ENCODE measurements at regions not wholly inside any gene's neighbourhood (a gene's known extent, or its start where the extent isn't known, plus 50 kb on each side); places are given as distances from the start of the nearest gene placed in this dataset.
A peak's percentile ranks its signal among the peaks of the same experiment; 100 is the strongest.

- no peak for DNase-seq
Observed at GRCh38 chr3:178233371-178234071, 302.7 kb upstream of the KCNMB2 start.

GRCh38 chr3:178236555-178237277, 299.5 kb upstream of the KCNMB2 start:
- no peak for DNase-seq

DNA sequence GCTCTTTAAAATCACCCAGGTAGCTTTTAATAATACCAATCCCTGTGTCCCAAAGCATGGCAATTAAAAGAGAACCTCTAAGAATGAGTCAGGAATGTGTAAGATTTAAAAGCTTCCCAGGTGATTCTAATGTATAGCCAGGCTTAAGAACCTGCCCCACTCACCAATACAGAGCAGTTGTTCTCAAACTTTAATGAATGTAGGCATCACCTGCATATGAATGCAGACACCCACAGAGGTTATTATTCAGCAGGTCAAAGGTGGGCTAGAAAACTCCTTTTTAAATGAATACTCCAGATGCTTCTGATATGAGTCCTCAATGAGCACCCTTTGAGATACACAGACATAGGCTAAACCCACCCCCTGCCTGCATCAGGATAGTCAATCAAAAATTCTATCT, 298.1 kb upstream of the KCNMB2 start:
- DNase-seq, result no peak

DNA sequence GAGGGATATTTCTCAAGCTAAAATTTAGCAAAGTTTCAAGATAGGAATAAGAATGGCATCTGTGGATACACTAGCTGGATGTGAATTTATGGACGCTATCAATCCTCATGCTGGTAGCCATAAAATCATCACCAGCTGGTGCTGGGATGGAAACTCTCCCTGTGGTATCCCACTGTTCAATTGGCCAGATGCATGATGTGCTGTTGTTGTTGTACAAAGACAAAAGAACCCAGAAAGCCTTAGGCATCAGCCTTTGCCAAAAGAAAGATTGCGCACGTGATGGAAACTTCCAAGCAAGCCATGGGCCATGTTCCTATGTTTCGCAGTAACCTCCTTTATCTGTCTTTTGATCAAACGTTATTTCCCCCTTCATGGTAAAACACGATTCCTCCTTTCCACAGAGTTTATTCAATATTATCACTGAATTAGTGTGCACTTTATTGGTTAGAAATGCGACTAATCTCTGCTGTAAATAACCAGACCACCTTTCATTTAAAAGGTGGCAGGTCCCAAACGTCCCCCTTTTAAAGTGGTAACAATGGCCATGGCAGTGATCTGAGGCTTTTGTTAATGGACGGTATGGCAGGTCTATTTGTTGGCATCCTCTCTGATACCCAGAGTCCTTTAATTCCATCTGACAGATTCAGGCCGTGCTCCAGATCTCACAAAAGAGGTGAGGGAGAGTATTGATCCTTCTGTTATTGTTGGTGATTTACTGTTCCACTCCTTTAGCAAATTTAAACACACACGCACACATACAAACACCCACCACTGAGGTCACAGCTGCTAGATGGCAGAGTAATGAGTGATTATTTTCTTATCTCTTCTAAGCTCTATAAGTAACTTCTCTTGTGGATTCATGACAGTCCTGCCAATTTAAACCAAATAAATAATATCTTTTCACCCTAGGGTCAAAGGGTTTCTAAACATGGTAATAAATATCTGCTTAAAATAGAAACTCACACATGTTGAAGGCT, 291.2 kb upstream of the KCNMB2 start:
- DNase-seq, result no peak

- no peak for DNase-seq
Observed at GRCh38 chr3:178246004-178246403, 290.2 kb upstream of the KCNMB2 start.

GRCh38 chr3:178255315-178255714, 280.9 kb upstream of the KCNMB2 start:
- no peak for DNase-seq

DNA sequence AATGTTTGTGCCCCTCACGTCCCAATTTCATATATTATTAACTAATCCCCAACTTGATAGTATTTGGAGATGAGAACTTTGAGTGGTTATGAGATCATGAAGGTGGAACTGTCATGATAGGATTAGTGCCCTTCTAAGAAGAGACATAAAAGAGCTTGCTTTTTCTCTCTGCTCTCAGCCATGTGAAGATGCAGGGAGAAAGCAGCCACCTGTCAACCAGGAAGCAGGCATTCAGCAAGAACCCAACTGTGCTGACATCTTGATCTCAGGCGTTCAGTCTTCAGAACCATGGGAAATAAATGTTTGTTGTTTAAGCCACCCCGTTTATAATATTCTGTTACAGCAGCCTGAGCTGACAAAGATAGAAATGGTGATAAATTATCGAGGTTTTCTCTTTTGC, 278.7 kb upstream of the KCNMB2 start:
- DNase-seq, result no peak

- DNase-seq, result no peak
Observed at GRCh38 chr3:178258121-178258520, 278.1 kb upstream of the KCNMB2 start.

GRCh38 chr3:178259703-178260102, 276.5 kb upstream of the KCNMB2 start:
- DNase-seq, result no peak

DNA sequence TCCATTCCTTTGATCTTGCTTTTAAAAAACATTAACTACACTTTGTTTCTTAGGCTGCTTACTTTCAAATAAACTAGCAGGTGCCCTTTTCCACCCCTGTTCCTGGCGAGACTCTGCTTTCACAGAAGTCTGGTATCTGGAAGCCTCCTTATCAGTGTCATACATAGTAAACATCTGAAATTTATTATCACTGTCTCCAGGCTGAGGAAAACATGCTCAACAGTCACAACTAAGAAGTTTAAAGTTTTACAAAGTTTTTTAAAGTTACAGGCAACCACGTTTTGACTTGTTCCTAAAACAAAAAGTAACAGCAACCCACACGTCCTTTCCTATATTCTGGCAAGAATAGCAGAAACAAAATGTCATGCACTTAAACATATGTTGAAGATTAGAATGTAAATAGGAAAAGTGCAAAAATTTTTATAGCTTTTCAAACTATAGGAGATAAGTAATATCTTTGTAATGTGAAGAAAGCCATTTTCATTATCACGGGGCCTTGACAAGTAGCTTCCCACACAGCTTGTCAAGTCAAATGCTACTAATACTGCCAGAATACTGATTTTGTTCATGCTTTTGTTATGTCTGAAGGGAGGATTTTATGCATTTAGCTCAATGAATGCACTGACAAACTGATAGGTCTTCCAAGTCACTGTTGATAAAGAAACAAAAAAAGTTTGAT, 275.2 kb upstream of the KCNMB2 start:
- no peak for DNase-seq

DNA sequence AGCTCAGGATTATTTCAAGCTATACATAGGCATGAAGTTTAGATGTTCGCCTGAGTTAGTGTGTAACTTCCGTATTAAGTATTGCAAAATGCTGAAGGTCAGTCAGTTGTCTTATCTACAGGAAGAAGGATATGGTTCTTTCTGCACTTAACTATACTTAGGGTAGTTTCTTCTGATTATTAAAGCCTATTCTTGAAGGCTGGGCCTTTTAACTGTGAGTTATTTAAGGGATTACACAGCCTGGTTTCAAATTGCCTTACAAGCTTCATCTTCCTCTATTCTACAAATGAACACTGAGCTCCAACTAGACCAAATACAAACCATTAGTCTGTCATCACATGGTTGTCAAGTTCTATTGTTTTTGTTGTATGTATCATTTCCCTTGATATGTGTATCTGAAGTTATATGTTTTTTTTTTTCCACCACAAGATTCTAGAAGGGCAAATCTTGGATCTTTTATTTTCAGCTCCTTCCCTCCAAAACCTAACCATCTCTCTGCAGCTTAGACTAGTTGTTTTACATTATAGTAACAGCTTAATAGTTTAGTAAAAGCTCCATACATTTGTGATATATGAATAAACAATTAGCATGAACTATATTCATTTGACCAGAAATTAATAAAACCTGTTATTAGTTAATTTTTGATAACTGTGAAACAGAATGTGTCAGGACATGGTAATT, 272.9 kb upstream of the KCNMB2 start:
- no peak for DNase-seq

- DNase-seq, result no peak
Observed at GRCh38 chr3:178267158-178267844, 268.9 kb upstream of the KCNMB2 start.

GRCh38 chr3:178270838-178271237, 265.4 kb upstream of the KCNMB2 start:
- no peak for DNase-seq

DNA sequence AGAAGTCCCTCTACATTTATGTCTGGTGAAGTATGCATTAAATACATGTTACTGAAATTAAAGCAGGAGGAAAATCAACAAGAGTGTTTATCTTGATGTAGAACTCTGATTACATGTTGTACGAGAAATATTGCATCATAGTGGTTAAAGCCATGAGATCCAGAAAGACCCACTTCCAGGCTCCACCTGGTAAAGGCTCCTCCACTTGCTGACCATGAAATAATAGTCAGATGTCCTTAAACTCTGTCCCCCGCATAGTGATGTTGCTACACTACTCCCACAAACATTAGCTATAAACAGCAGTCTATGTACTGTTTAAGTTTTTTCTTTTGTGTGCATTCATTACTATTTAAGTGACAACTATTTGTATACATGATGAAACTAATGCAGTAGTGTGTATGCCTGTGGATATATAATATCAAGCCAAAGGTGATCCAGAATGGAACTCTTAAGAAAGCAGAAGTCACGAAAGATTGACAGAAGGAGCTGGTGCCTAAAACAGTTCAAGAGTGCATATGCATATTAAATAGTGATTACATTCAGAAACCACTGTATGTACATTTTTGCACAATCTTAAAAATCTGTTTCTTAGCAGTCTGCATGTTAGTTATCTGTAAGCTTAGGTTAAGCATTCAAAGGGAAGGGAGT, 264.4 kb upstream of the KCNMB2 start:
- DNase-seq, result no peak

- peak in 1 of 51 donors; percentile 47 for DNase-seq
Observed at GRCh38 chr3:178272841-178273240, 263.4 kb upstream of the KCNMB2 start.

GRCh38 chr3:178274711-178275110, 261.5 kb upstream of the KCNMB2 start:
- no peak for DNase-seq

- no peak for DNase-seq
Observed at GRCh38 chr3:178275311-178275710, 260.9 kb upstream of the KCNMB2 start.

- no peak for DNase-seq
Observed at GRCh38 chr3:178275793-178276192, 260.4 kb upstream of the KCNMB2 start.

DNA sequence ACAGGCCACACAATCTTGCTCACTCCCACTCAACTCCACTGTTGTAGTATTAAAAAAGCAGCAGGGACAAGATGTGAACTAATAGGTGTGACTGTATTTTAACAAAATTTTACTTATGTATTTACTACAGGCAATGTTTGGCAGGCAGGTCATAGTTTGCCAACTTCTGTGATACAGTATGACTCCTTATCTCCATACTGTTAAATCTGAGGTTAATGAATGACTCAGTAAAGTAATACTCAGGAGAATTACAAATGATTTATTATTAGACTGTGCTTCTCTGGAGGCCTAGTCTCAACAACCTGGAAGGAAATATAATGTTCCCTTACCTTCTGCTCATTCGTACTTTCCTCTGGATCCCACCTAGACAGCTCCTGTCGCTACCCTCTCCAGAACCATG, 258.6 kb upstream of the KCNMB2 start:
- DNase-seq, result no peak

- no peak for DNase-seq
Observed at GRCh38 chr3:178283561-178283960, 252.7 kb upstream of the KCNMB2 start.

Measured in hypothalamus (tissue), 51 donors.